ENCODE measurements at regions not wholly inside any gene's neighbourhood (a gene's known extent, or its start where the extent isn't known, plus 50 kb on each side); places are given as distances from the start of the nearest gene placed in this dataset.
"Not testable (repeated sequence)": the region's sequence is repeated elsewhere in the genome, so short reads cannot be mapped to it uniquely, and the experiment has no call there.

GRCh38 chr5:5751498-5751897, 329.0 kb downstream of the ICE1 start:
- no peak overlapping the region for H3K27ac ChIP-seq
- TF ChIP-seq, protein P1, sequence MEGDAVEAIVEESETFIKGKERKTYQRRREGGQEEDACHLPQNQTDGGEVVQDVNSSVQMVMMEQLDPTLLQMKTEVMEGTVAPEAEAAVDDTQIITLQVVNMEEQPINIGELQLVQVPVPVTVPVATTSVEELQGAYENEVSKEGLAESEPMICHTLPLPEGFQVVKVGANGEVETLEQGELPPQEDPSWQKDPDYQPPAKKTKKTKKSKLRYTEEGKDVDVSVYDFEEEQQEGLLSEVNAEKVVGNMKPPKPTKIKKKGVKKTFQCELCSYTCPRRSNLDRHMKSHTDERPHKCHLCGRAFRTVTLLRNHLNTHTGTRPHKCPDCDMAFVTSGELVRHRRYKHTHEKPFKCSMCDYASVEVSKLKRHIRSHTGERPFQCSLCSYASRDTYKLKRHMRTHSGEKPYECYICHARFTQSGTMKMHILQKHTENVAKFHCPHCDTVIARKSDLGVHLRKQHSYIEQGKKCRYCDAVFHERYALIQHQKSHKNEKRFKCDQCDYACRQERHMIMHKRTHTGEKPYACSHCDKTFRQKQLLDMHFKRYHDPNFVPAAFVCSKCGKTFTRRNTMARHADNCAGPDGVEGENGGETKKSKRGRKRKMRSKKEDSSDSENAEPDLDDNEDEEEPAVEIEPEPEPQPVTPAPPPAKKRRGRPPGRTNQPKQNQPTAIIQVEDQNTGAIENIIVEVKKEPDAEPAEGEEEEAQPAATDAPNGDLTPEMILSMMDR (conservative IDR thresholded peaks at IDR 0.05), result no peak

DNA sequence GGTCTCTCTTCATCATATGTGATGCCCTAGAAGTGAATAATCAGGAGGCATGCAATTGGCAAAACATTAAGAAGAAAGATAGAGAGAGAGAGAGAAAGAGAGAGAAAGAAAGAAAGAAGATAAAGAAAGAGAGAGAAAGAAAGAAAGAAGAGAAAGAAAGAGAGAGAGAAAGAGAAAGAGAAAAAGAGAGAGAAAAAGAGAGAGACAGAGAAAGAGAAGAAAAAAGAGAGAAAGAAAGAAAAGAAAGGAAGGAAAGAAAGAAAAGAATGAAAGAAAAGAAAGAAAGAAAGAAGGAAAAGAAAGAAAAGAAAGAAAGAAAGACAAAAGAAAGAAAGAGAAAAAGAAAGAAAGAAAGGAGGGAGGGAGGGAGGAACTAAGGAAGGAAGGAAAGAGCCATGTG, 318.9 kb downstream of the ICE1 start:
- TF ChIP-seq ZFX (IDR thresholded peaks at IDR 0.05), result no peak
- TF ChIP-seq, protein P1 (conservative IDR thresholded peaks at IDR 0.05), result no peak
- no peak overlapping the region for H3K27ac ChIP-seq

DNA sequence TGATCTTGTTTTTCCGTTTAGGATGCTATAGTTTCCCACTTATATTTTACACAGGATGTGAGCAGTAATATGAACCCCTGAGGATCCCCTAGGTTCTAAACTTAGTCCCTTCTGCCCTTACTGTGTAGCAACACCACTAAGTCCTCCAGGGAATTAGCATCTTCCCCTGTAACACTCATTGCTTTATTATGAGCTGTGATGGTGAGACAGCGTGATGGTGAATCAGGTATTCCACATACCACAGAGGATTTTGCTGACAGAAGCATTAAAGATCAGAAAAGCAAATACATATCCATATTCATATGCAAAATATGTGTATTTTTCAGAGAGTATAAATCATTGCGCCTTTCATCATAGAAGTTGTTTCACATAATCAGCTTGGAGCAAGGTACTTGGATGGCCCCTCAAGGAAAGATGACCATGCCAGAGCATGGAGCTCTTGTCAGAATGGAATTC, 317.0 kb downstream of the ICE1 start:
- H3K27ac ChIP-seq, result no peak overlapping the region
- TF ChIP-seq, protein P1 (conservative IDR thresholded peaks at IDR 0.05), result no peak
- TF ChIP-seq ZFX (IDR thresholded peaks at IDR 0.05), result no peak

DNA sequence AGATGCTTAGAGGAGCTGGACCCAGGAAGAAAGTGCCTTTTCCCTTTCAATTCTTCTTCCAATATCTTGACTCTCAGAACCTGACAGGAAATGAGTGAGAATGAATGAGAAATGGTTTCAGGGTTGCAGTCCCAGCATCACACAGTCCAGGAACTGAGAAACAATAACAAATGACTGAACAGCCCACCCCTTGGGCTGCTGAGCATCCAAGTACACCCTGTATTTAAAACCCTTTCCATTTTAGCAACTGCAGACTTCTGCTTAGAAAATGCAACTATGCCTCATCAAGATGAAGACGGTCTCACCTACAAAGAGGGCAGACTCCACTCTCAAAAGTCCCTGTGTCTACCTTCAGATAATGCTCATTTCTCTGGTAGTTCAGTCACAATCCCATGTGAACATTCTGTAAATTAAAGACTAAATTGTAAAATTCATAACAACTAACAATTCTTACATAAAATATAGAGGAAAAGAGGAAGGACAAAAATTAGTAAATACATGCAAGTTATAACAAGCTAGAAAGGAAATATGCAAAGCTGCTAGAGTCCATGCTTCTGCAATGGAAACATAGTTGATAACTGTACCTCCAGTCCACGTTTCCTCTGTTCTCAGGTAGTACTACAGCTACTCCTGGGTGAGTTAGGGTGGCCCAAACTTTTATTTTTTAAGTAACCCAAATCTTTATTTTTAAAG, 316.5 kb downstream of the ICE1 start:
- TF ChIP-seq ZFX (IDR thresholded peaks at IDR 0.05), result no peak
- TF ChIP-seq, protein P1 (conservative IDR thresholded peaks at IDR 0.05), result no peak
- no peak overlapping the region for H3K27ac ChIP-seq

DNA sequence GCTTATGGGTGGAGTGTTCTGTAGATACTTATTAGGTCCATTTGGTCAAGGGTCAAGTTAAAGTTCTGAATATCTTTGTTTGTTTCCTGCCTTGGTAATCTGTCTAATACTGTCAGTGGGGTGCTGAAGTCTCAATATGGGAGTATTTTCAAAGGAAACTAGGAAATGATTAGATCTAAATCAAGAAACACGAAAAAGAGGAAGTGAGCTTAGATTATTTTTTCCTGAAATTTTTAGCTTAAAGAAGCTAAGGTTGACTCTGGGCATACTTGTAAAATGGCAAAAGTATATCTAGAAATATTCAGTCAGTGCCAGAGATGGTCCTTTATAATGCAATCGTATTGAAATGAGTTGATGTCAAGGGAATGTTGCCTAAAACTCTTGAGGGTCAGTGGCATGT, 313.5 kb downstream of the ICE1 start:
- no peak for TF ChIP-seq ZFX (IDR thresholded peaks at IDR 0.05)
- TF ChIP-seq, protein P1 (conservative IDR thresholded peaks at IDR 0.05), result no peak
- H3K27ac ChIP-seq, result no peak overlapping the region

DNA sequence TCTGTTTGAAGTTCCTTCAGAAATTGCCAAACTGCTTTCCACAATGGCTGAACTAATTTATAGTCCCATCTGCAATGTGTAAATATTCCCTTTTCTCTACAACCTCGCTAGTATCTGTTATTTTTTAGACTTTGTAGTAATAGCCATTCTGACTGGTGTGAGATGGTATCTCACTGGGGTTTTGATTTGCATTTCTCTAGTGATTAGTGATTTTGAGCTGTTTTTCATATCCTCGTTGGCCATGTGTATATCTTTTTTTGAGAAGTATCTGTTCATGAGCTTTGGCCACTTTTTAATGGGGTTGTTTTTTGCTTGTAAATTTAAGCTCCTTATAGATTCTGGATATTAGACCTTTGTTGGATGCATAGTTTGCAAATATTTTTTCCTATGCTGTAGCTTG, 310.6 kb downstream of the ICE1 start:
- not testable (repeated sequence) for H3K27ac ChIP-seq

- TF ChIP-seq ZFX (IDR thresholded peaks at IDR 0.05), result no peak
- TF ChIP-seq, protein P1 (conservative IDR thresholded peaks at IDR 0.05), result no peak
- H3K27ac ChIP-seq, result no peak overlapping the region
Observed at GRCh38 chr5:5726401-5726800, 303.9 kb downstream of the ICE1 start.

DNA sequence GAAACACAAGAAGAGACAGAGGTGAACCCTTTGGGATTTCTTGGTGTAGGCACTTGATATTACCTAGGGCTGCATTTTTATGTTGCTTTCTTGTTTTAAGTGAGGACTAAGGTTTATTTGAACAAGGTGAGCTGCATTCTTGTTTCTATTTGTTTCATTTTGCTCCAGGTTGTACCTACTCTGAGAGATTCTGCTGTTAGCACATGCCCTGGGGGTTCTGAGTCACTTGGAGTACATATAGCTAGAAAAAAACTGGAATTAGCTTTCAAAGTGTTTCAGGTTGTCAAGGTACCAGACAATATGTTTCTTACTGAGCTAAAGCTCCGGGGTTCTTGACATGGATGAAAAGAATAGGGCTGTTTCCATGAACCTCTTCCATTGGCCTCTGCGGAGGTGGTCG, 299.4 kb downstream of the ICE1 start:
- H3K27ac ChIP-seq, result no peak overlapping the region
- TF ChIP-seq, protein P1 (conservative IDR thresholded peaks at IDR 0.05), result no peak
- no peak for TF ChIP-seq ZFX (IDR thresholded peaks at IDR 0.05)
